Adrenal gland (tissue), 9 donors: ENCODE measurements at regions not wholly inside any gene's neighbourhood (a gene's known extent, or its start where the extent isn't known, plus 50 kb on each side); places are given as distances from the start of the nearest gene placed in this dataset.

Source experiments
- DNase-seq, 7 donors: peaks; one replicate each; pipeline ENCODE4 v3.0.0-alpha.2; 2019 to 2020
- H3K27ac ChIP-seq, 5 donors: fragments of 200-600 bp; sonication (generic) in 4 of 5; 1 replicate in 3 of 5; 2 replicates in 2 of 5; pipeline versions ENCODE4 v1.5.1 to v1.8.0; 2016 to 2020; ENCODE audit warnings: mild to moderate bottlenecking in 1 of 5
- H3K27me3 ChIP-seq: fragments of 200-600 bp; 2 replicates; pipeline ENCODE4 v1.8.0; 2021
- H3K36me3 ChIP-seq, 2 donors: fragments of 200-600 bp; replicated peaks in 1 of 2; 1 replicate in 1 of 2; 2 replicates in 1 of 2; pipeline versions ENCODE4 v1.5.1 to v1.8.0; 2018 to 2022
- H3K4me1 ChIP-seq, 2 donors: fragments of 200-600 bp; replicated peaks in 1 of 2; 1 replicate in 1 of 2; 2 replicates in 1 of 2; pipeline versions ENCODE4 v1.5.1 to v1.8.0; 2018 to 2021
- H3K4me3 ChIP-seq, 4 donors: fragments of 200-600 bp; sonication (generic) in 3 of 4; one replicate each; pipeline ENCODE4 v1.5.1; 2016 to 2018
- H3K9me3 ChIP-seq, 3 donors: fragments of 200-600 bp; sonication (generic) in 1 of 3; replicated peaks in 1 of 3; 1 replicate in 2 of 3; 2 replicates in 1 of 3; pipeline versions ENCODE4 v1.5.1 to v1.8.0; 2016 to 2021
- CTCF ChIP-seq, 6 experiments: fragments of 450-650 bp in 4 of 6; fragments of 200-600 bp in 2 of 6; sonication (generic) in 1 of 6; IDR thresholded peaks; 1 replicate in 5 of 6; 2 replicates in 1 of 6; pipeline versions ENCODE4 v1.5.1 to v1.8.0; 2016 to 2021; ENCODE audit warnings: antibody characterized with exemption in 6 of 6, mild to moderate bottlenecking in 2 of 6, moderate library complexity in 1 of 6
- POLR2A ChIP-seq, 2 donors: fragments of 450-650 bp; IDR thresholded peaks; one replicate each; pipeline ENCODE4 v1.6.1; 2017; ENCODE audit warnings: antibody characterized with exemption in 2 of 2, mild to moderate bottlenecking in 2 of 2, moderate library complexity in 1 of 2
- WGBS, 4 donors: extraction: QIAGEN DNeasy Blood & Tissue Kit in 2 of 4; methylation state at CpG; one replicate each; pipeline versions ENCODE4 v1.1.5 to v1.1.7; 2013 to 2017; 5-methylcytosine and 5-hydroxymethylcytosine counted together
- intact Hi-C, 2 donors: fragments of 100-400 bp; cut with DNase I; formaldehyde crosslinking; loops; one replicate each; pipeline versions ENCODE4 v1.14.1 to v1.15.0; 2022 to 2023
- donor health status: healthy with polysubstance abuse.
- donor health status: Bipolar disorder and iron deficiency.
- donor health status: DM: yes; HTN: yes; CAD: no.
- donor health status: DM: no; HTN: no; CAD: no.
- donor health status: DM: no; HTN: no; CAD: no.

DNA sequence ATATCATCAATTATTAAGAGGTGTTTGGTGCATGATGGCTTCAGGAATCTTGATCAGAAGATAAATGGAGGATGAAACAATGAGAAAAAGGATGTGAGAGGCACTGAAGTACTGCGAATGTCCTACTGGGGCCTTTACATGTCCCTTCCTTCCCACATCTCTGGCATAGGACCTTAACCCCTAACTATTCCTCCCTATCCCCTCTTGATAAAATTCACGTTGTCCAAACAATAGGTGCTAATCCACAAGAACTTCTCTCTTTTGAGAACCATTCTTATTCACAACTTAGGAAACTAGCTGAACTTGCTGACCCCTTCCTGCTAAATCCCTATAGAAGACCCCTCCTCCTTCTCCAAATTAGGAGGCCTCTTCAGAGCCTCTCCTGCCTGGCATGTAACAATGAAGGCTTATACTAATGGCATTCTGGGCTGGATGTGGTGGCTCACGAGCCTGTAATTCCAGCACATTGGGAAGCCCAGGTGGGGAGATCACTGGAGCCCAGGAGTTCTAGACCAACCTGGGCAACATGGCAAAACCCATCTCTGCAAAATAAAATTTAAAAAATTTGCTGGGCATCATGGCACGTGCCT lies 276.5 kb upstream of the SMARCA2 start:
- H3K27ac ChIP-seq: no peak overlapping the region
- H3K27me3 ChIP-seq: no peaks in the 10 kb centered on the region
- H3K36me3 ChIP-seq: no peaks in the 10 kb centered on the region
- H3K4me3 ChIP-seq: no peak overlapping the region
- intact Hi-C loops: no loop called here
- no peaks in the 10 kb centered on the region for H3K9me3 ChIP-seq
- no peaks in the 10 kb centered on the region for H3K4me1 ChIP-seq
- no peak for DNase-seq
- TF ChIP-seq POLR2A (IDR thresholded peaks at IDR 0.05): no peak
- TF ChIP-seq CTCF (IDR thresholded peaks at IDR 0.05): no peak
- WGBS, 4 donors: 54 to 60% (median 56%) methylated on average over 4 of the region's 4 CpGs

DNA sequence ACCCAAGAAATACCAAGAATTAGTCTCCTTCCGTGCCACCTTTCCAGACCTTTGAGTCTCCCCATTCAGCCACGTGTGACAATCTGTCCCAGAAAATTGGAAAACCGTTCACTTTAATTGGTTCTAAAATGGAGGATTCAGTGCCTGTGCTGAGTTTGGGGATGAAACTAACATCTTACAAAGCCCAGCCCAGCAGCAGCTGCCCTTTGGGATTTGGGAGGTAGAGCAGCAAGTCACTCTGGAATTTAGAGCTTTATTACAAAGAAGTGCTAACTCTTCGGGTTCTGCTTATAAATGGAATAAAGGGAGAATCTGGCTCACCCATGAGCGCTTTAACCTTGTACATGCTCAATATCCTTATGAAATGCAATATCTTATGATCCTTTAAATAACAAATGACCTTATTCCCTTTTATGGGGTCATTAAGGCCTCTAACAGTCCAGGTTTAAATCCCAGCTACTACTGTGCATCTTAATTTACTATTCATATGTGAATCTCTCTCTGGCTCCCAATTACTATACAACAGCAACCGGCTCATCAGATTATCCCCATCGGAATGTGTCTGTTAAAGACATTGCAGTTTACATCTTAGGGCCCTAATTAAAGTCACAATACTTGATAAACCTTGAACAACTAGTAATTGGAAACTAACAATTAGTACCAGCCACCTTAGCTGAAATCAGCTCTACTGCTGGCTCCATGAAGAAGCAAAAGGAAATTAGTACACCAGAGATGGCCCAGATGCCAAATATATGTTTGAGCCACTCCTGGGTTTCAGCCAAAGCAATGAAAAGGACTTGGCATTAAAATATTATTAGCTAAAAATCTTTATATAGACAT lies 271.8 kb upstream of the SMARCA2 start:
- intact Hi-C loops: no loop called here
- H3K4me1 ChIP-seq: no peaks in the 10 kb centered on the region
- TF ChIP-seq CTCF (IDR thresholded peaks at IDR 0.05) (no peak), POLR2A (IDR thresholded peaks at IDR 0.05) (no peak)
- H3K36me3 ChIP-seq: no peaks in the 10 kb centered on the region
- 76 to 81% (median 78%) methylated on average over 7 of the region's 7 CpGs for WGBS, 4 donors
- no peak for DNase-seq
- no peak overlapping the region for H3K4me3 ChIP-seq
- no peaks in the 10 kb centered on the region for H3K27me3 ChIP-seq
- H3K27ac ChIP-seq: no peak overlapping the region
- H3K9me3 ChIP-seq: no peaks in the 10 kb centered on the region

GRCh38 chr9:1745980-1746379 lies 269.2 kb upstream of the SMARCA2 start:
- Histone ChIP-seq H3K4me3 (no peak overlapping the region), H3K27ac (no peak overlapping the region), H3K27me3 (no peaks in the 10 kb centered on the region), H3K36me3 (no peaks in the 10 kb centered on the region), H3K9me3 (no peaks in the 10 kb centered on the region), H3K4me1 (no peaks in the 10 kb centered on the region)
- TF ChIP-seq POLR2A (IDR thresholded peaks at IDR 0.05): no peak
- TF ChIP-seq CTCF (IDR thresholded peaks at IDR 0.05): no peak
- no peak for DNase-seq
- intact Hi-C loops: no loop called here
- WGBS, 4 donors: 32 to 58% (median 36%) methylated on average over 2 of the region's 2 CpGs

- no peak for DNase-seq
- H3K9me3 ChIP-seq: no peaks in the 10 kb centered on the region
- no peak for TF ChIP-seq POLR2A (IDR thresholded peaks at IDR 0.05)
- TF ChIP-seq CTCF (IDR thresholded peaks at IDR 0.05): no peak
- no peak overlapping the region for H3K4me3 ChIP-seq
- intact Hi-C loops: no loop called here
- no peaks in the 10 kb centered on the region for H3K4me1 ChIP-seq
- 65 to 70% (median 69%) methylated on average over 2 of the region's 2 CpGs for WGBS, 4 donors
- H3K27ac ChIP-seq: no peak overlapping the region
- no peaks in the 10 kb centered on the region for H3K36me3 ChIP-seq
- H3K27me3 ChIP-seq: no peaks in the 10 kb centered on the region
Observed at GRCh38 chr9:1747417-1747967, 267.7 kb upstream of the SMARCA2 start.
